ENCODE measurements at regions not wholly inside any gene's neighbourhood (a gene's known extent, or its start where the extent isn't known, plus 50 kb on each side); places are given as distances from the start of the nearest gene placed in this dataset.
A peak's percentile ranks its signal among the peaks of the same experiment; 100 is the strongest.

DNA sequence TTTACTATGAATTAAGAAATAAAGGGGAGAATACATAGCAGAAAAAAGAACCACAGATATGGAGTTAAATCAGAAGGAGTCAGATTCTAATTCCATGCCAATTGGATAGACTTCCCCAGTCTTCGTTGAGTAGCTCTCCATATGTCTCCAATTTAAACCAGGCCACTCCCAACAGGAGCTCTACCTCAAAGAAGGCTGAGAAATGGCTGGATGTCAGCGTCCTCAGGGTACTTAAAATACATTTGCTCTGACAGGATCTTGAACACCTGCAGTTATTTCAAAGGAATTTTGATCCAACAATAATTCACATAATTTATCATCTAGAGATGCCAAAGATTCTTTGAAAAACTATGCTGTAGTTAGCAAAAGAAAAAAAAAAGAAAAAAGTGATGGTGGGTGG lies 133.9 kb upstream of the FBN2 start:
- DNase-seq (no peak), ATAC-seq (ENCODE audit: insufficient read depth, low FRiP score) (no peak)
- Histone ChIP-seq H3K27ac (ENCODE audit: low read depth in 1 of 2, low read length in 1 of 2) (no peak overlapping the region), H3K27me3 (ENCODE audit: control insufficient read depth in 3 of 3, insufficient read depth in 3 of 3, low read length in 2 of 3) (no peaks in the 10 kb centered on the region), H3K36me3 (ENCODE audit: control insufficient read depth in 4 of 4, insufficient read depth in 4 of 4, low read length in 4 of 4) (no peaks in the 10 kb centered on the region), H3K9me3 (ENCODE audit: control insufficient read depth in 4 of 4, insufficient read depth in 3 of 4, low read length in 3 of 4) (no peaks in the 10 kb centered on the region), H3K4me3 (no peak overlapping the region), H3K9ac (ENCODE audit: insufficient read depth in 1 of 2, low read length in 2 of 2) (no peak overlapping the region), H3K4me1 (ENCODE audit: control insufficient read depth in 5 of 5, insufficient read depth in 5 of 5, low read length in 5 of 5) (no peaks in the 10 kb centered on the region)
- WGBS, 2 donors: 42 to 58% methylated on average over 2 of the region's 2 CpGs
- TF ChIP-seq, protein P1, sequence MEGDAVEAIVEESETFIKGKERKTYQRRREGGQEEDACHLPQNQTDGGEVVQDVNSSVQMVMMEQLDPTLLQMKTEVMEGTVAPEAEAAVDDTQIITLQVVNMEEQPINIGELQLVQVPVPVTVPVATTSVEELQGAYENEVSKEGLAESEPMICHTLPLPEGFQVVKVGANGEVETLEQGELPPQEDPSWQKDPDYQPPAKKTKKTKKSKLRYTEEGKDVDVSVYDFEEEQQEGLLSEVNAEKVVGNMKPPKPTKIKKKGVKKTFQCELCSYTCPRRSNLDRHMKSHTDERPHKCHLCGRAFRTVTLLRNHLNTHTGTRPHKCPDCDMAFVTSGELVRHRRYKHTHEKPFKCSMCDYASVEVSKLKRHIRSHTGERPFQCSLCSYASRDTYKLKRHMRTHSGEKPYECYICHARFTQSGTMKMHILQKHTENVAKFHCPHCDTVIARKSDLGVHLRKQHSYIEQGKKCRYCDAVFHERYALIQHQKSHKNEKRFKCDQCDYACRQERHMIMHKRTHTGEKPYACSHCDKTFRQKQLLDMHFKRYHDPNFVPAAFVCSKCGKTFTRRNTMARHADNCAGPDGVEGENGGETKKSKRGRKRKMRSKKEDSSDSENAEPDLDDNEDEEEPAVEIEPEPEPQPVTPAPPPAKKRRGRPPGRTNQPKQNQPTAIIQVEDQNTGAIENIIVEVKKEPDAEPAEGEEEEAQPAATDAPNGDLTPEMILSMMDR (IDR thresholded peaks at IDR 0.05; ENCODE audit: control extremely low read depth, extremely low read depth): no peak

DNA sequence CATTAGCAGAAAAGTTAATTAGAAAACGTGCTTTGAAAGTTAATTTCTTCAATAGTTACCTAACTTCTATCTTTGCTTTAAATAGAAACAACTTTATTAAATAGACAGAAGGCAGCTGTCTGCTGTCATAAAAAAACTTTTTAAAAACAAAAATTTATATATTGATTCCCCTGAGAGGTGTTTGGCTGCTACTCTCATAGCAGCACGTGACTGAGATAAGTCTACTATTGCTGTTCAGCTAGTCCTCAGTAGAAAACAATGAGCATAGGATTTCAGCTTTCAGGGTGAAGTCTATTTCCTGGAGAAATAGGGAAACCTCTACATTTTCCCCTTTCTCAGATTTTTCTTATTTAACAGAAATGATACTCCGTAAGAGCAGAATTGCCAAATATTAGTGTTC lies 135.0 kb upstream of the FBN2 start:
- no peaks in the 10 kb centered on the region for H3K27me3 ChIP-seq (ENCODE audit: control insufficient read depth in 3 of 3, insufficient read depth in 3 of 3, low read length in 2 of 3)
- WGBS, 2 donors: 70 to 82% methylated on average over 3 of the region's 3 CpGs

DNA sequence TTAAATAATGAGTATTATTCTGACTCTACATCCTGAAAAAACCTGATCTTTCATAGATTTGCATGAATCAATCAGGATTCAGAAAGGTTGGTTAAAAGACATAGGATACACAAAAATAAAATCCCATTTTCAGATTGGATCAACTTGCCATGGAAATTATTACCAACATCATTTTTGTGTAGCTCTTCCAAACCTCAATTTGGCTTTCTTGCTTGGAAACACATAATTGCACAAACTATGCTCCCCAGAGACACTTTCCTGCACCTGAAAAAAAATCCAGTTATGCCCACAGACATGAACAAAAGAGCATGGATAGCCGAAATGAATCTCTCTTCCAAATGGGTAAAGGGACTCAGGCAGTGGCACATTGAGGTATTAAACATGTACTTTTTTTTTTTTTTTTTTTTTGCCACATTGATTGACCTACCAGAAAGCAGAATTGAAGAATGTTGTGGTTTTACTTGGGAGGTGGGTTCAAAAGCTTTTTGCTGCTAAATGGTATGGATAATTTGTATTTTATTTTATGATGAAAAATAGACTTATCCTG lies 135.4 kb upstream of the FBN2 start:
- H3K4me3 ChIP-seq: no peak overlapping the region
- no peak for DNase-seq
- H3K36me3 ChIP-seq (ENCODE audit: control insufficient read depth in 4 of 4, insufficient read depth in 4 of 4, low read length in 4 of 4): no peaks in the 10 kb centered on the region
- no peaks in the 10 kb centered on the region for H3K9me3 ChIP-seq (ENCODE audit: control insufficient read depth in 4 of 4, insufficient read depth in 3 of 4, low read length in 3 of 4)
- WGBS, 2 donors: 77 to 89% methylated on average over 1 of the region's 1 CpG
- H3K27ac ChIP-seq (ENCODE audit: low read depth in 1 of 2, low read length in 1 of 2): no peak overlapping the region
- no peaks in the 10 kb centered on the region for H3K27me3 ChIP-seq (ENCODE audit: control insufficient read depth in 3 of 3, insufficient read depth in 3 of 3, low read length in 2 of 3)
- no peaks in the 10 kb centered on the region for H3K4me1 ChIP-seq (ENCODE audit: control insufficient read depth in 5 of 5, insufficient read depth in 5 of 5, low read length in 5 of 5)
- ATAC-seq (ENCODE audit: insufficient read depth, low FRiP score): no peak
- H3K9ac ChIP-seq (ENCODE audit: insufficient read depth in 1 of 2, low read length in 2 of 2): no peak overlapping the region
- TF ChIP-seq, protein P1 (IDR thresholded peaks at IDR 0.05; ENCODE audit: control extremely low read depth, extremely low read depth): no peak

More for the DNA sequence above, 135.0 kb upstream of the FBN2 start:
- Histone ChIP-seq H3K36me3 (ENCODE audit: control insufficient read depth in 4 of 4, insufficient read depth in 4 of 4, low read length in 4 of 4) (no peaks in the 10 kb centered on the region), H3K4me3 (no peak overlapping the region), H3K4me1 (ENCODE audit: control insufficient read depth in 5 of 5, insufficient read depth in 5 of 5, low read length in 5 of 5) (no peaks in the 10 kb centered on the region), H3K27ac (ENCODE audit: low read depth in 1 of 2, low read length in 1 of 2) (no peak overlapping the region), H3K9ac (ENCODE audit: insufficient read depth in 1 of 2, low read length in 2 of 2) (no peak overlapping the region), H3K9me3 (ENCODE audit: control insufficient read depth in 4 of 4, insufficient read depth in 3 of 4, low read length in 3 of 4) (no peaks in the 10 kb centered on the region)
- ATAC-seq (ENCODE audit: insufficient read depth, low FRiP score): no peak
- no peak for DNase-seq
- TF ChIP-seq, protein P1 (IDR thresholded peaks at IDR 0.05; ENCODE audit: control extremely low read depth, extremely low read depth): no peak

GRCh38 chr5:128673970-128674369 lies 135.9 kb upstream of the FBN2 start:
- ATAC-seq (ENCODE audit: insufficient read depth, low FRiP score) (no peak), DNase-seq (peak in 1 of 3 donors; percentile 21)
- no peaks in the 10 kb centered on the region for H3K9me3 ChIP-seq (ENCODE audit: control insufficient read depth in 4 of 4, insufficient read depth in 3 of 4, low read length in 3 of 4)
- TF ChIP-seq, protein P1 (IDR thresholded peaks at IDR 0.05; ENCODE audit: control extremely low read depth, extremely low read depth): no peak
- WGBS, 2 donors: 77 to 86% methylated on average over 3 of the region's 3 CpGs
- H3K4me1 ChIP-seq (ENCODE audit: control insufficient read depth in 5 of 5, insufficient read depth in 5 of 5, low read length in 5 of 5): no peaks in the 10 kb centered on the region
- H3K27me3 ChIP-seq (ENCODE audit: control insufficient read depth in 3 of 3, insufficient read depth in 3 of 3, low read length in 2 of 3): no peaks in the 10 kb centered on the region
- H3K27ac ChIP-seq (ENCODE audit: low read depth in 1 of 2, low read length in 1 of 2): no peak overlapping the region
- H3K9ac ChIP-seq (ENCODE audit: insufficient read depth in 1 of 2, low read length in 2 of 2): no peak overlapping the region
- H3K36me3 ChIP-seq (ENCODE audit: control insufficient read depth in 4 of 4, insufficient read depth in 4 of 4, low read length in 4 of 4): no peaks in the 10 kb centered on the region
- H3K4me3 ChIP-seq: no peak overlapping the region

Measured in lung (tissue), 11 donors.